Endodermal cell (in vitro differentiated cells): ENCODE measurements at regions not wholly inside any gene's neighbourhood (a gene's known extent, or its start where the extent isn't known, plus 50 kb on each side); places are given as distances from the start of the nearest gene placed in this dataset.
A peak's percentile ranks its signal among the peaks of the same experiment; 100 is the strongest.

Experiments
- DNase-seq: peaks from one replicate; pipeline ENCODE4 v3.0.0-alpha.2; 2017
- H3K27ac ChIP-seq: 2 replicates; pipeline ENCODE4 v1.5.1; 2013; ENCODE audit warnings: mild to moderate bottlenecking, low read depth, low read length, moderate library complexity
- H3K27me3 ChIP-seq: 2 replicates; pipeline ENCODE4 v1.6.1; 2013; ENCODE audit warnings: mild to moderate bottlenecking, low read length, moderate library complexity; ENCODE audit not compliant: insufficient read depth, control insufficient read depth, poor library complexity, severe bottlenecking
- H3K36me3 ChIP-seq: 2 replicates; pipeline ENCODE4 v1.7.0; 2013; ENCODE audit warnings: mild to moderate bottlenecking, low read length, moderate library complexity; ENCODE audit not compliant: control insufficient read depth, insufficient read depth
- H3K4me1 ChIP-seq: one replicate; pipeline ENCODE4 v1.7.0; 2013; ENCODE audit warnings: low read length; ENCODE audit not compliant: control insufficient read depth, insufficient read depth
- H3K4me3 ChIP-seq: 2 replicates; pipeline ENCODE4 v1.5.1; 2013; ENCODE audit warnings: mild to moderate bottlenecking, low read length, moderate library complexity
- H3K9ac ChIP-seq: 2 replicates; pipeline ENCODE4 v1.6.1; 2013; ENCODE audit warnings: mild to moderate bottlenecking, low read length, moderate library complexity; ENCODE audit not compliant: poor library complexity, severe bottlenecking; ENCODE audit errors: extremely low read depth
- H3K9me3 ChIP-seq: 2 replicates; pipeline ENCODE4 v1.6.1; 2013; ENCODE audit warnings: mild to moderate bottlenecking, low read length, moderate library complexity; ENCODE audit not compliant: control insufficient read depth
- H3K27ac Mint-ChIP-seq: 2 replicates; pipeline ENCODE4 v1.8.0; 2020; ENCODE audit warnings: mixed read lengths
- H3K27me3 Mint-ChIP-seq: 2 replicates; pipeline ENCODE4 v1.8.0; 2021; ENCODE audit warnings: mild to moderate bottlenecking, mixed read lengths; ENCODE audit not compliant: insufficient read depth
- H3K36me3 Mint-ChIP-seq: 2 replicates; pipeline ENCODE4 v1.8.0; 2020; ENCODE audit warnings: low read depth, mixed read lengths
- H3K4me1 Mint-ChIP-seq: 2 replicates; pipeline ENCODE4 v1.8.0; 2020; ENCODE audit warnings: mixed read lengths
- H3K4me3 Mint-ChIP-seq: 2 replicates; pipeline ENCODE4 v1.8.0; 2020; ENCODE audit warnings: mild to moderate bottlenecking, moderate library complexity, mixed read lengths
- H3K9me3 Mint-ChIP-seq: 2 replicates; pipeline ENCODE4 v1.8.0; 2020; ENCODE audit warnings: mild to moderate bottlenecking, mixed read lengths
- CTCF ChIP-seq: fragments of 200-600 bp; sonication (generic); conservative IDR thresholded peaks from 2 replicates; pipeline ENCODE4 v1.5.0; 2021; ENCODE audit warnings: antibody characterized with exemption, mild to moderate bottlenecking
- WGBS, 2 experiments: methylation state at CpG; one replicate each; pipeline versions ENCODE4 v1.1.5 to v1.1.7; 2013; ENCODE audit warnings: missing lambda C conversion rate in 2 of 2, mixed read lengths in 1 of 2; ENCODE audit not compliant: insufficient coverage in 1 of 2, insufficient read length in 1 of 2; 5-methylcytosine and 5-hydroxymethylcytosine counted together

GRCh38 chr4:19285146-19285545 is 966.6 kb upstream of the SLIT2 start:
- H3K4me3 Mint-ChIP-seq, result no peak overlapping the region
- no peak overlapping the region for H3K27ac ChIP-seq
- no peak for TF ChIP-seq CTCF
- no peaks in the 10 kb centered on the region for H3K36me3 ChIP-seq
- no peaks in the 10 kb centered on the region for H3K27me3 ChIP-seq
- no peaks in the 10 kb centered on the region for H3K4me1 Mint-ChIP-seq
- H3K9me3 ChIP-seq, result peaks cover 9% of the 10 kb centered on the region
- WGBS, 2 experiments, result 80 to 83% methylated on average over 1 to 3 of the region's 3 CpGs
- DNase-seq, result no peak
- H3K9ac ChIP-seq, result no peak overlapping the region
- peaks cover 37% of the 10 kb centered on the region for H3K9me3 Mint-ChIP-seq
- H3K36me3 Mint-ChIP-seq, result no peaks in the 10 kb centered on the region
- no peaks in the 10 kb centered on the region for H3K4me1 ChIP-seq
- H3K4me3 ChIP-seq, result no peak overlapping the region
- H3K27me3 Mint-ChIP-seq, result no peaks in the 10 kb centered on the region
- no peak overlapping the region for H3K27ac Mint-ChIP-seq

GRCh38 chr4:19278665-19279064 is 973.0 kb upstream of the SLIT2 start:
- Mint-ChIP-seq H3K27me3 (no peaks in the 10 kb centered on the region), H3K9me3 (peaks cover 29% of the 10 kb centered on the region), H3K4me1 (no peaks in the 10 kb centered on the region), H3K36me3 (no peaks in the 10 kb centered on the region), H3K4me3 (no peak overlapping the region), H3K27ac (no peak overlapping the region)
- WGBS, 2 experiments, result 92 to 100% methylated on average over 1 of the region's 1 CpG
- H3K36me3 ChIP-seq, result no peaks in the 10 kb centered on the region
- H3K27me3 ChIP-seq, result no peaks in the 10 kb centered on the region
- H3K4me1 ChIP-seq, result no peaks in the 10 kb centered on the region
- no peak for TF ChIP-seq CTCF
- no peak overlapping the region for H3K9ac ChIP-seq
- no peak for DNase-seq
- peak overlapping the region; percentile 38 for H3K27ac ChIP-seq
- H3K4me3 ChIP-seq, result no peak overlapping the region
- peaks cover 9% of the 10 kb centered on the region for H3K9me3 ChIP-seq

- WGBS, 2 experiments, result 90 to 100% methylated on average over 1 to 2 of the region's 2 CpGs
- DNase-seq, result peak; percentile 45
- Histone ChIP-seq H3K27me3 (no peaks in the 10 kb centered on the region), H3K4me1 (no peaks in the 10 kb centered on the region), H3K36me3 (no peaks in the 10 kb centered on the region), H3K4me3 (no peak overlapping the region), H3K27ac (no peak overlapping the region), H3K9ac (no peak overlapping the region), H3K9me3 (no peaks in the 10 kb centered on the region)
- Mint-ChIP-seq H3K9me3 (no peaks in the 10 kb centered on the region), H3K27me3 (no peaks in the 10 kb centered on the region), H3K36me3 (no peaks in the 10 kb centered on the region), H3K4me1 (no peaks in the 10 kb centered on the region), H3K4me3 (no peak overlapping the region), H3K27ac (no peak overlapping the region)
- TF ChIP-seq CTCF, result no peak
Measured at GRCh38 chr4:19266566-19266965, 985.1 kb upstream of the SLIT2 start.
